ENCODE measurements at regions not wholly inside any gene's neighbourhood (a gene's known extent, or its start where the extent isn't known, plus 50 kb on each side); places are given as distances from the start of the nearest gene placed in this dataset.

DNA sequence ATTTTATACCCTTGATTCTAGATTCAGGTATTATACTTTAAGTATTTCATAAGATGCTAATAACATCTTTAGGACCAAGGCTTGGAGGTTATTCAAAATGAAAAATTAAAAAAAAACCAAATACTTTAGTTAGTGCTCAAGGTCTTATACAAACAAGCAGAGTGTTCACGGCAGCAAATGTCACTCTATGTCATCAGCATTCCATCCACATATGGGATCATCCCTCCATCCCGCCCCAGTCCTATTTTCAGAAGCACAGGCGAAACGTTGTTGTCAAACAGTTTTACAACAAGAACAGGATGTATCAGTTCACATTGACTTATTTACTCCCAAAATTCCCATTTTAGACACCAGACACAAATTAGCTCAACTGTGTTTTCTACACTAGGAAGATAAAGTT, 83.7 kb downstream of the DSEL start:
- TF ChIP-seq, protein P1, sequence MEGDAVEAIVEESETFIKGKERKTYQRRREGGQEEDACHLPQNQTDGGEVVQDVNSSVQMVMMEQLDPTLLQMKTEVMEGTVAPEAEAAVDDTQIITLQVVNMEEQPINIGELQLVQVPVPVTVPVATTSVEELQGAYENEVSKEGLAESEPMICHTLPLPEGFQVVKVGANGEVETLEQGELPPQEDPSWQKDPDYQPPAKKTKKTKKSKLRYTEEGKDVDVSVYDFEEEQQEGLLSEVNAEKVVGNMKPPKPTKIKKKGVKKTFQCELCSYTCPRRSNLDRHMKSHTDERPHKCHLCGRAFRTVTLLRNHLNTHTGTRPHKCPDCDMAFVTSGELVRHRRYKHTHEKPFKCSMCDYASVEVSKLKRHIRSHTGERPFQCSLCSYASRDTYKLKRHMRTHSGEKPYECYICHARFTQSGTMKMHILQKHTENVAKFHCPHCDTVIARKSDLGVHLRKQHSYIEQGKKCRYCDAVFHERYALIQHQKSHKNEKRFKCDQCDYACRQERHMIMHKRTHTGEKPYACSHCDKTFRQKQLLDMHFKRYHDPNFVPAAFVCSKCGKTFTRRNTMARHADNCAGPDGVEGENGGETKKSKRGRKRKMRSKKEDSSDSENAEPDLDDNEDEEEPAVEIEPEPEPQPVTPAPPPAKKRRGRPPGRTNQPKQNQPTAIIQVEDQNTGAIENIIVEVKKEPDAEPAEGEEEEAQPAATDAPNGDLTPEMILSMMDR (IDR thresholded peaks at IDR 0.05) = no peak

DNA sequence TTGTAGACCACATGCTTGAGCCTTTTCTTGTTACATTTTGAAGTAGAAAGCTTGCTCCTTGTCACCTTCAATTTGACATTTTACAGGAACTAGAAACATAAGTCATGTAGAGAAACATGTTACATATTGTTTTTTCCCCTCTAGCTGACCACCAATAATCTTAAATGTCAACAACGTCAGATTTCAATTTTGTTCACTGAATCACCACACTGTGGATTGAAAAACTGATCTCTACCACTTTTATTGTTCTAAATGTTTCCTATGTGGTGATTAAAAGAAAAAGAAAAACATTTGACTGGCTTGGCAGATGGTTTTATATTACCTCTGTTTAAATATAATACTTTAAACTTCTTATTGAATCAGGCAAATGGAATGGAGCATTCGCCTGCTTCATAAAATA, 87.7 kb downstream of the DSEL start:
- DNase-seq = no peak
- no peak overlapping the region for H3K27ac ChIP-seq
- intact Hi-C loops (cut with DNase I) = no loop called here
- H3K4me3 ChIP-seq = no peak overlapping the region
- H3K36me3 ChIP-seq (ENCODE audit: insufficient read depth in 1 of 2, low read depth in 1 of 2) = no peaks in the 10 kb centered on the region
- no peaks in the 10 kb centered on the region for H3K9me3 ChIP-seq
- no peaks in the 10 kb centered on the region for H3K4me1 ChIP-seq
- no peak for ATAC-seq
- no peaks in the 10 kb centered on the region for H3K27me3 ChIP-seq (ENCODE audit: insufficient read depth in 3 of 3, low read length in 2 of 3)
- 46 to 53% (median 48%) methylated on average over 2 of the region's 2 CpGs for WGBS, 3 donors
- TF ChIP-seq, protein P1 (IDR thresholded peaks at IDR 0.05) = no peak

More for the DNA sequence above, 83.7 kb downstream of the DSEL start:
- no peaks in the 10 kb centered on the region for H3K27me3 ChIP-seq (ENCODE audit: insufficient read depth in 3 of 3, low read length in 2 of 3)
- intact Hi-C loops (cut with DNase I) = no loop called here
- no peak overlapping the region for H3K4me3 ChIP-seq
- no peak overlapping the region for H3K27ac ChIP-seq
- no peaks in the 10 kb centered on the region for H3K36me3 ChIP-seq (ENCODE audit: insufficient read depth in 1 of 2, low read depth in 1 of 2)
- WGBS, 3 donors = 55 to 61% (median 57%) methylated on average over 4 of the region's 4 CpGs
- DNase-seq = no peak
- H3K9me3 ChIP-seq = no peaks in the 10 kb centered on the region
- no peak for ATAC-seq
- no peaks in the 10 kb centered on the region for H3K4me1 ChIP-seq

DNA sequence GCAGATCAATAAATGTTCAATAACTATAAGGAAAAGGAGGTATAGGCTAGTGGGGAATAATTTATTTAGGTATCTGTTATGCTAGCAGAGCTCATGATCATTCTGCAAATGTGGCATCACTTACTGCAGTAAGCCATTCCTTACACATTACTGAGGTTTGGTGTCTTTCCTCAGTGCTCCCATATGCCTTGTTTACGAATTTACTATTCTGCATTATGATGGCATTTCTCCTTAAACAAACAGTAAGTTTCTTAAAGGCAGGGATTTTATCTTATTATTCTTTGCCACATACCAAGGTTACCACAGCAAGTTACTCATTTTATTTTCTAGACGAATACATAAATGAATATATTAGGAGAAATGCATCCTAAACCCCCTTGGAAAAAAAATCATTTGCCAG, 88.4 kb downstream of the DSEL start:
- intact Hi-C loops (cut with DNase I) = no loop called here
- H3K27ac ChIP-seq = no peak overlapping the region
- 77 to 88% (median 87%) methylated on average over 2 of the region's 2 CpGs for WGBS, 3 donors

DNA sequence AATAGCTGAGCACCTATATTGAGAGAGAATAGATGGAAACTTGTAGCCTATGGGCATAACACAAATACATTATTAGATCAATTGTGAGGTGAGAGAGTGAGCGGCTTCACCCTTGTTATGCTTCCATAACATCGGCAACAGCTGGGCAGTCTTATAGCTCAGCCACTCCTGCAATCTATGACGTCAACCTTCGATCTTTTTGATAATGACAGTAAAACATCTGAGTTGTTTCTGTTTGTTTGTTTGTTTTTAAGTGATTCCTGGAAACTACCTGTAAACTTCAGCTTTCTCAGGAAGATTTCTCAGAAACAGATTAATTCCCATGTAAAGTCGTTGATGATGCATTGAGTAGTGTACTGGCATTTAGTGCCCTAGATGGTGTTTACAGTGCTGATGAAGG, 90.0 kb downstream of the DSEL start:
- H3K4me3 ChIP-seq = no peak overlapping the region
- WGBS, 3 donors = 79 to 86% (median 85%) methylated on average over 5 of the region's 5 CpGs
- TF ChIP-seq, protein P1 (IDR thresholded peaks at IDR 0.05) = no peak

More for the DNA sequence above, 88.4 kb downstream of the DSEL start:
- H3K9me3 ChIP-seq = no peaks in the 10 kb centered on the region
- no peaks in the 10 kb centered on the region for H3K4me1 ChIP-seq
- ATAC-seq (no peak), DNase-seq (no peak)
- TF ChIP-seq, protein P1 (IDR thresholded peaks at IDR 0.05) = no peak
- no peaks in the 10 kb centered on the region for H3K36me3 ChIP-seq (ENCODE audit: insufficient read depth in 1 of 2, low read depth in 1 of 2)
- H3K27me3 ChIP-seq (ENCODE audit: insufficient read depth in 3 of 3, low read length in 2 of 3) = no peaks in the 10 kb centered on the region
- H3K4me3 ChIP-seq = no peak overlapping the region

DNA sequence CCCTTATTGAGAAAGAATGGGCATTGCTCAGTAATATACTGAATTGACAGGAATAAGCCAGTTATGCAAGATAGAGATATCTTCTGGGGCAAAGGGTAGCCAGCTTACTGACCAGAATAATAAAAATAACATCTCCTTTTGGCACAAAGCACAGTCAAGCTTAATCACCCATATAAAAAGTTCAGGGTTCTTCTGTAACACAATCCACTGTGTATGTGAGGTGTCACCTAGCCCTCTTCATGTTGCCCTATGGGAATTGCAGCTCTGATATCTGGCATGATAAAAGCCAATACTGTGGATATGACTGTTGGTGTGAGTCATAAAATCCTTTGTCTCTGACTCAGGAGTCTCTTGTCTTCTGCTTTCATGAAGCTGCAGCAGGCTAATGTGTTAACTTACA, 90.8 kb downstream of the DSEL start:
- ATAC-seq (no peak), DNase-seq (no peak)
- Histone ChIP-seq H3K27me3 (ENCODE audit: insufficient read depth in 3 of 3, low read length in 2 of 3) (no peaks in the 10 kb centered on the region), H3K4me1 (no peaks in the 10 kb centered on the region), H3K4me3 (no peak overlapping the region), H3K9me3 (no peaks in the 10 kb centered on the region), H3K36me3 (ENCODE audit: insufficient read depth in 1 of 2, low read depth in 1 of 2) (no peaks in the 10 kb centered on the region), H3K27ac (no peak overlapping the region)
- TF ChIP-seq, protein P1 (IDR thresholded peaks at IDR 0.05) = no peak
- intact Hi-C loops (cut with DNase I) = no loop called here

More for the DNA sequence above, 90.0 kb downstream of the DSEL start:
- no peak for DNase-seq
- intact Hi-C loops (cut with DNase I) = no loop called here
- Histone ChIP-seq H3K9me3 (no peaks in the 10 kb centered on the region), H3K36me3 (ENCODE audit: insufficient read depth in 1 of 2, low read depth in 1 of 2) (no peaks in the 10 kb centered on the region), H3K27ac (no peak overlapping the region), H3K27me3 (ENCODE audit: insufficient read depth in 3 of 3, low read length in 2 of 3) (no peaks in the 10 kb centered on the region), H3K4me1 (no peaks in the 10 kb centered on the region)
- ATAC-seq = no peak
